ENCODE measurements at regions not wholly inside any gene's neighbourhood (a gene's known extent, or its start where the extent isn't known, plus 50 kb on each side); places are given as distances from the start of the nearest gene placed in this dataset.
A peak's percentile ranks its signal among the peaks of the same experiment; 100 is the strongest.

GRCh38 chr14:94953541-94954260, 183.8 kb upstream of the GSC start:
- no peak for DNase-seq

GRCh38 chr14:94952097-94952496, 182.2 kb upstream of the GSC start:
- no peak for DNase-seq

GRCh38 chr14:94946244-94946643, 176.3 kb upstream of the GSC start:
- no peak for DNase-seq

GRCh38 chr14:94945615-94946014, 175.7 kb upstream of the GSC start:
- DNase-seq = no peak

- no peak for DNase-seq
Measured at GRCh38 chr14:94944636-94945258, 174.8 kb upstream of the GSC start.

- no peak for DNase-seq
Measured at GRCh38 chr14:94942601-94943000, 172.7 kb upstream of the GSC start.

GRCh38 chr14:94941311-94941710, 171.4 kb upstream of the GSC start:
- DNase-seq = no peak

GRCh38 chr14:94940263-94940993, 170.5 kb upstream of the GSC start:
- DNase-seq = no peak

- no peak for DNase-seq
Measured at GRCh38 chr14:94938016-94938415, 168.1 kb upstream of the GSC start.

GRCh38 chr14:94936901-94937685, 167.2 kb upstream of the GSC start:
- DNase-seq = no peak

GRCh38 chr14:94936401-94936892, 166.5 kb upstream of the GSC start:
- DNase-seq = peak; percentile 13

GRCh38 chr14:94935706-94936300, 165.9 kb upstream of the GSC start:
- no peak for DNase-seq

GRCh38 chr14:94934276-94934810, 164.4 kb upstream of the GSC start:
- DNase-seq = no peak

- DNase-seq = no peak
Measured at GRCh38 chr14:94933486-94933885, 163.6 kb upstream of the GSC start.

- no peak for DNase-seq
Measured at GRCh38 chr14:94932589-94932988, 162.7 kb upstream of the GSC start.

- DNase-seq = no peak
Measured at GRCh38 chr14:94930690-94931089, 160.8 kb upstream of the GSC start.

GRCh38 chr14:94929354-94929753, 159.4 kb upstream of the GSC start:
- no peak for DNase-seq

GRCh38 chr14:94926176-94926575, 156.3 kb upstream of the GSC start:
- DNase-seq = no peak

- no peak for DNase-seq
Measured at GRCh38 chr14:94925416-94926173, 155.7 kb upstream of the GSC start.

- no peak for DNase-seq
Measured at GRCh38 chr14:94924189-94924588, 154.3 kb upstream of the GSC start.

- DNase-seq = no peak
Measured at GRCh38 chr14:94923786-94924185, 153.9 kb upstream of the GSC start.
